Endothelial cell of umbilical vein (primary cell): ENCODE measurements at regions not wholly inside any gene's neighbourhood (a gene's known extent, or its start where the extent isn't known, plus 50 kb on each side); places are given as distances from the start of the nearest gene placed in this dataset.
"Not testable (repeated sequence)": the region's sequence is repeated elsewhere in the genome, so short reads cannot be mapped to it uniquely, and the experiment has no call there.

Experiments
- BruUV-seq: library from RNA; stranded (reverse); fragments of 400-500 nt; replicated peaks from 2 replicates; lab custom pipeline; 2021; lab: Mats Ljungman, UMichigan
- CTCF ChIA-PET: fragments of 300-600, 350-600 bp; sonication (Branson Sonifier 250); formaldehyde crosslinking; loops from one replicate; lab custom pipeline; 2021; ENCODE audit warnings: antibody characterized with exemption, inconsistent platforms; lab: Charles Lee
- POLR2A ChIA-PET: fragments of 300-600, 350-600 bp; sonication (Branson Sonifier 250); formaldehyde crosslinking; loops from one replicate; lab custom pipeline; 2021; ENCODE audit warnings: antibody characterized with exemption, inconsistent platforms; lab: Charles Lee
- DNase-seq: peaks from one replicate; pipeline ENCODE4 v3.0.0-alpha.2; 2011; ENCODE audit warnings: low read depth, low spot score
- FAIRE-seq: peaks from 2 replicates; lab custom pipeline; 2011; peaks lifted over from hg19 to GRCh38; lab: Jason Lieb, UNC
- H2AFZ ChIP-seq: 2 replicates; pipeline ENCODE4 v1.6.0; 2012; ENCODE audit warnings: low read depth, low read length, control low read depth, inconsistent platforms
- H3K27ac ChIP-seq: 2 replicates; pipeline ENCODE4 v1.5.1; 2011; ENCODE audit warnings: low read depth, mild to moderate bottlenecking, control low read depth, low read length, moderate library complexity; ENCODE audit not compliant: insufficient read depth
- H3K27me3 ChIP-seq, 2 experiments: 2 replicates each; pipeline versions ENCODE4 v1.6.0 to v1.6.1; 2011; ENCODE audit warnings: low read length in 2 of 2, mixed read lengths in 1 of 2; ENCODE audit not compliant: control insufficient read depth in 2 of 2, insufficient read depth in 2 of 2
- H3K36me3 ChIP-seq, 2 experiments: 2 replicates in 1 of 2; 3 replicates in 1 of 2; pipeline ENCODE4 v1.5.1; 2011; ENCODE audit warnings: low read length in 2 of 2, mild to moderate bottlenecking in 1 of 2, moderate library complexity in 1 of 2; ENCODE audit not compliant: control insufficient read depth in 2 of 2, insufficient read depth in 2 of 2; ENCODE audit errors: extremely low read depth in 1 of 2
- H3K4me1 ChIP-seq: 3 replicates; pipeline ENCODE4 v1.5.1; 2011; ENCODE audit warnings: mild to moderate bottlenecking, low read length; ENCODE audit not compliant: control insufficient read depth, insufficient read depth; ENCODE audit errors: extremely low read depth
- H3K4me2 ChIP-seq: 2 replicates; pipeline ENCODE4 v1.6.1; 2011; ENCODE audit warnings: low read length, control low read depth, mixed read lengths; ENCODE audit not compliant: insufficient read depth
- H3K4me3 ChIP-seq, 3 experiments: fragments of 200-600 bp in 1 of 3; sonication (generic), shearing (Covaris generic) in 1 of 3; replicated peaks in 1 of 3; 2 replicates each; pipeline ENCODE4 v1.5.1; 2011 to 2016; ENCODE audit warnings: control low read depth in 3 of 3, low read length in 3 of 3, mild to moderate bottlenecking in 2 of 3, inconsistent platforms in 1 of 3, low read depth in 1 of 3, moderate library complexity in 1 of 3; ENCODE audit not compliant: insufficient read depth in 1 of 3
- H3K79me2 ChIP-seq: 2 replicates; pipeline ENCODE4 v1.6.0; 2012; ENCODE audit warnings: low read length, inconsistent platforms; ENCODE audit not compliant: control insufficient read depth, insufficient read depth
- H3K9ac ChIP-seq: replicated peaks from 2 replicates; pipeline ENCODE3; 2011; ENCODE audit warnings: low read length, control low read depth; ENCODE audit not compliant: insufficient read depth; ENCODE audit errors: extremely low read depth
- H3K9me1 ChIP-seq: replicated peaks from 3 replicates; pipeline ENCODE4 v1.6.0; 2011; ENCODE audit warnings: mild to moderate bottlenecking, low read length; ENCODE audit not compliant: control insufficient read depth, insufficient read depth; ENCODE audit errors: extremely low read depth
- H3K9me3 ChIP-seq: replicated peaks from 2 replicates; pipeline ENCODE4 v1.5.1; 2012; ENCODE audit warnings: low read length, inconsistent platforms; ENCODE audit not compliant: control insufficient read depth, insufficient read depth
- H4K20me1 ChIP-seq: replicated peaks from 2 replicates; pipeline ENCODE3; 2011; ENCODE audit warnings: mild to moderate bottlenecking, low read length; ENCODE audit not compliant: control insufficient read depth, insufficient read depth; ENCODE audit errors: extremely low read depth
- EZH2 ChIP-seq: IDR thresholded peaks from 2 replicates; pipeline ENCODE4 v1.6.1; 2012; ENCODE audit warnings: borderline replicate concordance, low read depth, mild to moderate bottlenecking, moderate library complexity, low read length, inconsistent platforms; ENCODE audit not compliant: severe bottlenecking
- FOS ChIP-seq: IDR thresholded peaks from 2 replicates; pipeline ENCODE4 v1.6.1; 2011; ENCODE audit warnings: mild to moderate bottlenecking, low read length, moderate library complexity, borderline replicate concordance; ENCODE audit not compliant: insufficient read depth
- GATA2 ChIP-seq: IDR thresholded peaks from 2 replicates; pipeline ENCODE4 v1.7.0; 2011; ENCODE audit warnings: low read depth, mild to moderate bottlenecking, moderate library complexity, mixed read lengths, low read length; ENCODE audit not compliant: insufficient read length, insufficient read depth
- JUN ChIP-seq: IDR thresholded peaks from 2 replicates; pipeline ENCODE4 v1.6.1; 2011; ENCODE audit warnings: borderline replicate concordance, low read depth; ENCODE audit not compliant: insufficient read length, insufficient read depth
- MYC ChIP-seq: IDR thresholded peaks from one replicate; pipeline ENCODE4 v1.6.1; 2011; ENCODE audit warnings: mild to moderate bottlenecking, low read depth, low read length
- POLR2A ChIP-seq: IDR thresholded peaks from 2 replicates; pipeline ENCODE4 v1.6.1; 2012; ENCODE audit warnings: low read depth, mild to moderate bottlenecking, control low read depth, low read length
- POLR2AphosphoS5 ChIP-seq: IDR thresholded peaks from 2 replicates; pipeline ENCODE4 v1.6.1; 2012; ENCODE audit warnings: low read depth, mild to moderate bottlenecking, control low read depth, low read length, moderate library complexity; ENCODE audit not compliant: insufficient read depth
- dilution Hi-C: fragments of 300-500 bp; cut with MboI; formaldehyde crosslinking; loops from one replicate; pipeline ENCODE4 v1.15.0; 2019; ENCODE audit warnings: low sequenced_read_pairs; ENCODE audit not compliant: extremely low pct_ligation_motif_present
- intact Hi-C: fragments of 100-400 bp; cut with micrococcal nuclease; formaldehyde crosslinking; loops from one replicate; pipeline ENCODE4 v1.10.0; 2022
- TF ChIP-seq, protein P1 (sequence below): IDR thresholded peaks from 2 replicates; pipeline ENCODE4 v1.6.1; 2011; ENCODE audit not compliant: insufficient read depth, insufficient read length

DNA sequence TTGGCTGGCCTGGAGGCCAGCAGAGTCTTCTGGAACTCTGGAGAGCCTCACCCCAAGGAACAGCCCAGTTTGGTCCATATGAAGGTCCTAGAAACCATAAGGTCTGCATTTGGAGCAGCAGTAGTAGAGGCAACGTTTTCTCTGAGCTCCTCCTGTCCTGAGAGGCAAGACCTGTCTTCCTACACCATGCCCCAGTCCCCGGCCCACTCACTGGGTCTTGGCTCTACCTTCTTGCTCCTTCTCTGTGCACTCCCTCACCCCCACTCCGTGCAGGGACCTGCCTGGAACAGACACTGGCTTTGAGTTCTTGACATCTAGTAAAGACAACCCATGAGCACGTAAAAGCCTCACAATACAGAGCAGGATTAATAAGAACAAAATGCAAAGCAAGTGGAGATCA is 76.6 kb downstream of the CHRD start:
- no peak overlapping the region for H3K4me2 ChIP-seq
- no peak overlapping the region for H3K4me3 ChIP-seq
- H3K79me2 ChIP-seq: no peaks in the 10 kb centered on the region
- H2AFZ ChIP-seq: no peak overlapping the region
- H3K9ac ChIP-seq: no peak overlapping the region
- no peaks in the 10 kb centered on the region for H3K9me3 ChIP-seq
- H4K20me1 ChIP-seq: no peaks in the 10 kb centered on the region
- no peak for TF ChIP-seq EZH2
- no peak for TF ChIP-seq FOS
- TF ChIP-seq JUN: no peak
- TF ChIP-seq POLR2AphosphoS5: no peak
- TF ChIP-seq MYC: no peak
- no peaks in the 10 kb centered on the region for H3K36me3 ChIP-seq
- no peaks in the 10 kb centered on the region for H3K9me1 ChIP-seq
- intact Hi-C loops (no loop called here), dilution Hi-C loops (no loop called here)
- H3K4me1 ChIP-seq: peaks cover 16% of the 10 kb centered on the region
- BruUV-seq: no TSS peak
- DNase-seq (no peak), FAIRE-seq (no peak)
- no peak overlapping the region for H3K27ac ChIP-seq
- no peaks in the 10 kb centered on the region for H3K27me3 ChIP-seq
- CTCF ChIA-PET: interaction anchor here (1.5 kb wide), 1 partner anchor 85 kb away, joined by 5 read pairs; no protein-coding TSS in a partner anchor
- POLR2A ChIA-PET: no interaction called here

- no TSS peak for BruUV-seq
- Histone ChIP-seq H4K20me1 (no peaks in the 10 kb centered on the region), H3K27ac (no peak overlapping the region), H3K9me3 (no peaks in the 10 kb centered on the region), H2AFZ (no peak overlapping the region), H3K27me3 (no peaks in the 10 kb centered on the region), H3K4me3 (no peak overlapping the region), H3K9me1 (no peaks in the 10 kb centered on the region), H3K4me1 (peaks cover 16% of the 10 kb centered on the region), H3K9ac (no peak overlapping the region), H3K79me2 (no peaks in the 10 kb centered on the region), H3K36me3 (no peaks in the 10 kb centered on the region), H3K4me2 (no peak overlapping the region)
- intact Hi-C loops (no loop called here), dilution Hi-C loops (no loop called here)
- DNase-seq (no peak), FAIRE-seq (no peak)
- ChIA-PET CTCF (interaction anchor here (1.5 kb wide), 1 partner anchor 86 kb away, joined by 5 read pairs; no protein-coding TSS in a partner anchor), POLR2A (no interaction called here)
- TF ChIP-seq GATA2 (no peak), POLR2AphosphoS5 (no peak), JUN (no peak), POLR2A (no peak), MYC (no peak), EZH2 (no peak)
- TF ChIP-seq, protein P1, sequence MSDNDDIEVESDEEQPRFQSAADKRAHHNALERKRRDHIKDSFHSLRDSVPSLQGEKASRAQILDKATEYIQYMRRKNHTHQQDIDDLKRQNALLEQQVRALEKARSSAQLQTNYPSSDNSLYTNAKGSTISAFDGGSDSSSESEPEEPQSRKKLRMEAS: no peak
Measured at GRCh38 chr3:184457329-184457728, 77.5 kb downstream of the CHRD start.

- H4K20me1 ChIP-seq, POLR2A ChIA-PET, CTCF ChIA-PET: not testable (repeated sequence)
Measured at GRCh38 chr3:184457784-184458377, 78.0 kb downstream of the CHRD start.

More at GRCh38 chr3:184457784-184458377, 78.0 kb downstream of the CHRD start:
- FAIRE-seq, dilution Hi-C loops, H3K9me3 ChIP-seq, H3K36me3 ChIP-seq, BruUV-seq, H3K27me3 ChIP-seq, H3K27ac ChIP-seq, H3K4me2 ChIP-seq, H3K9me1 ChIP-seq, H3K79me2 ChIP-seq, intact Hi-C loops, H2AFZ ChIP-seq, DNase-seq, H3K4me3 ChIP-seq, H3K9ac ChIP-seq: not testable (repeated sequence)
- peaks cover 16% of the 10 kb centered on the region for H3K4me1 ChIP-seq
